ENCODE measurements at regions not wholly inside any gene's neighbourhood (a gene's known extent, or its start where the extent isn't known, plus 50 kb on each side); places are given as distances from the start of the nearest gene placed in this dataset.

- no peak for ATAC-seq
- WGBS (ENCODE audit: missing lambda C conversion rate) = 6% methylated on average over 3 of the region's 3 CpGs
- Histone ChIP-seq H3K4me1 (no peaks in the 10 kb centered on the region), H3K9me3 (no peaks in the 10 kb centered on the region), H3K4me3 (no peak overlapping the region), H3K4me2 (no peak overlapping the region), H3K27ac (no peak overlapping the region)
- FAIRE-seq = no peak
- no peak for TF ChIP-seq CEBPB (IDR thresholded peaks at IDR 0.05)
- TF ChIP-seq MAFK (IDR thresholded peaks at IDR 0.05; ENCODE audit: partially characterized antibody) = peak; percentile 78
- DNase-seq (ENCODE audit: low read depth in 1 of 2, low spot score in 1 of 2) = no peak
- ChIA-PET POLR2A (no interaction called here), CTCF (no interaction called here)
Measured at GRCh38 chr5:9976621-9977020, 273.1 kb downstream of the ATPSCKMT start.

GRCh38 chr5:9972059-9972458 lies 277.6 kb downstream of the ATPSCKMT start:
- Histone ChIP-seq H3K4me2 (no peak overlapping the region), H3K4me1 (no peaks in the 10 kb centered on the region), H3K27ac (no peak overlapping the region), H3K9me3 (peaks cover 3% of the 10 kb centered on the region; the same call in 1 of the 3 replicates), H3K4me3 (no peak overlapping the region)
- ATAC-seq = no peak
- no peak for DNase-seq (ENCODE audit: low read depth in 1 of 2, low spot score in 1 of 2)
- TF ChIP-seq ELK1 (IDR thresholded peaks at IDR 0.05; ENCODE audit: low read depth, low read length) (no peak), FOSL2 (IDR thresholded peaks at IDR 0.05) (no peak), FOSL2 (CRISPR knock-in tag; IDR thresholded peaks at IDR 0.05) (no peak), E2F6 (IDR thresholded peaks at IDR 0.05; ENCODE audit: borderline replicate concordance, low read depth) (no peak), JUN (IDR thresholded peaks at IDR 0.05) (no peak), NPAS2 (CRISPR knock-in tag; IDR thresholded peaks at IDR 0.05; ENCODE audit: borderline replicate concordance) (no peak), NFE2L2 (conservative IDR thresholded peaks at IDR 0.05; ENCODE audit: low read length) (no peak), KDM5A (IDR thresholded peaks at IDR 0.05) (no peak), SMC3 (IDR thresholded peaks at IDR 0.05) (no peak), RAD21 (conservative IDR thresholded peaks at IDR 0.05 in 1 of 2, IDR thresholded peaks at IDR 0.05 in 1 of 2) (no peak), CBX2 (IDR thresholded peaks at IDR 0.05; ENCODE audit: borderline replicate concordance, low read depth) (no peak)
- 5% methylated on average over 3 of the region's 3 CpGs for WGBS (ENCODE audit: missing lambda C conversion rate)
- no peak for FAIRE-seq
- CTCF ChIA-PET = no interaction called here
- POLR2A ChIA-PET = no interaction called here

GRCh38 chr5:9971301-9971700 lies 278.4 kb downstream of the ATPSCKMT start:
- 29% methylated on average over 6 of the region's 6 CpGs for whole genome bisulfite sequencing (ENCODE audit: missing lambda C conversion rate)
- ChIA-PET CTCF (interaction anchor here (1.1 kb wide), 1 partner anchor 28 kb away, joined by 3 read pairs; no protein-coding TSS in a partner anchor), POLR2A (no interaction called here)
- no peak for FAIRE-seq
- no peaks in the 10 kb centered on the region for H3K4me1 ChIP-seq
- no peak overlapping the region for H3K4me2 ChIP-seq
- ATAC-seq = no peak
- no peak overlapping the region for H3K4me3 ChIP-seq
- H3K27ac ChIP-seq = no peak overlapping the region
- no peak for DNase-seq (ENCODE audit: low read depth in 1 of 2, low spot score in 1 of 2)
- peaks cover 3% of the 10 kb centered on the region; the same call in 1 of the 3 replicates for H3K9me3 ChIP-seq
- TF ChIP-seq HES2 (IDR thresholded peaks at IDR 0.05) (no peak), MAZ (IDR thresholded peaks at IDR 0.05; ENCODE audit: borderline replicate concordance, low read depth, low read length) (no peak), ELK1 (IDR thresholded peaks at IDR 0.05; ENCODE audit: low read depth, low read length) (no peak), EHF (CRISPR knock-in tag; IDR thresholded peaks at IDR 0.05) (no peak), ZSCAN20 (CRISPR knock-in tag; IDR thresholded peaks at IDR 0.05) (no peak), POLR2AphosphoS2 (conservative IDR thresholded peaks at IDR 0.05; ENCODE audit: low read length) (no peak), RFX5 (IDR thresholded peaks at IDR 0.05) (no peak), USF2 (IDR thresholded peaks at IDR 0.05) (no peak), RARB (CRISPR knock-in tag; IDR thresholded peaks at IDR 0.05) (no peak), JUN (IDR thresholded peaks at IDR 0.05) (no peak), ESRRA (IDR thresholded peaks at IDR 0.05; ENCODE audit: borderline replicate concordance, low read length) (no peak), CBX8 (IDR thresholded peaks at IDR 0.05) (no peak), E2F6 (IDR thresholded peaks at IDR 0.05; ENCODE audit: borderline replicate concordance, low read depth) (no peak), NPAS2 (CRISPR knock-in tag; IDR thresholded peaks at IDR 0.05; ENCODE audit: borderline replicate concordance) (no peak), EHMT2 (IDR thresholded peaks at IDR 0.05; ENCODE audit: low read depth) (no peak), NFE2L2 (conservative IDR thresholded peaks at IDR 0.05; ENCODE audit: low read length) (no peak), CEBPB (IDR thresholded peaks at IDR 0.05) (no peak), KDM5A (IDR thresholded peaks at IDR 0.05) (no peak), MYC (IDR thresholded peaks at IDR 0.05; ENCODE audit: borderline replicate concordance, low read length) (no peak)
